ENCODE measurements at regions not wholly inside any gene's neighbourhood (a gene's known extent, or its start where the extent isn't known, plus 50 kb on each side); places are given as distances from the start of the nearest gene placed in this dataset.

GRCh38 chr3:190716211-190716610, 146.3 kb downstream of the GMNC start:
- TF ChIP-seq CTCF (IDR thresholded peaks at IDR 0.05; ENCODE audit: low read length) (no peak), EZH2 (IDR thresholded peaks at IDR 0.05; ENCODE audit: borderline replicate concordance, low read length) (no peak)
- H3K4me2 ChIP-seq (ENCODE audit: low read length), result no peak overlapping the region
- no peaks in the 10 kb centered on the region for H4K20me1 ChIP-seq (ENCODE audit: insufficient read depth, low read length)
- no peak overlapping the region for H3K4me3 ChIP-seq (ENCODE audit: low read depth, low read length, poor library complexity, severe bottlenecking)
- H3F3A ChIP-seq (ENCODE audit: insufficient read depth, low read length), result no peaks in the 10 kb centered on the region
- H3K4me1 ChIP-seq (ENCODE audit: insufficient read depth, low read length, severe bottlenecking), result no peaks in the 10 kb centered on the region
- H3K9ac ChIP-seq (ENCODE audit: low read length), result no peak overlapping the region
- H3K27ac ChIP-seq (ENCODE audit: low read depth, low read length, poor library complexity, severe bottlenecking), result no peak overlapping the region
- no peaks in the 10 kb centered on the region for H3K9me2 ChIP-seq (ENCODE audit: low read depth, low read length)
- no peaks in the 10 kb centered on the region for H3K79me2 ChIP-seq (ENCODE audit: insufficient read depth, low read length)
- H3K36me3 ChIP-seq (ENCODE audit: insufficient read depth, low read length), result no peaks in the 10 kb centered on the region
- H2AFZ ChIP-seq (ENCODE audit: low read length), result no peak overlapping the region
- no peaks in the 10 kb centered on the region for H3K9me3 ChIP-seq (ENCODE audit: low read length)
- no peaks in the 10 kb centered on the region for H3K27me3 ChIP-seq (ENCODE audit: insufficient read depth, low read length)

GRCh38 chr3:190710723-190711122, 151.8 kb downstream of the GMNC start:
- Histone ChIP-seq H2AFZ (ENCODE audit: low read length) (no peak overlapping the region), H4K20me1 (ENCODE audit: insufficient read depth, low read length) (no peaks in the 10 kb centered on the region), H3K4me3 (ENCODE audit: low read depth, low read length, poor library complexity, severe bottlenecking) (no peak overlapping the region), H3K9me3 (ENCODE audit: low read length) (no peaks in the 10 kb centered on the region; the same call in 1 of the 2 replicates), H3K79me2 (ENCODE audit: insufficient read depth, low read length) (no peaks in the 10 kb centered on the region), H3K4me2 (ENCODE audit: low read length) (no peak overlapping the region), H3K36me3 (ENCODE audit: insufficient read depth, low read length) (no peaks in the 10 kb centered on the region), H3K9ac (ENCODE audit: low read length) (no peak overlapping the region), H3K27me3 (ENCODE audit: insufficient read depth, low read length) (no peaks in the 10 kb centered on the region; the same call in 1 of the 2 replicates), H3F3A (ENCODE audit: insufficient read depth, low read length) (no peaks in the 10 kb centered on the region), H3K4me1 (ENCODE audit: insufficient read depth, low read length, severe bottlenecking) (no peaks in the 10 kb centered on the region), H3K9me2 (ENCODE audit: low read depth, low read length) (no peaks in the 10 kb centered on the region), H3K27ac (ENCODE audit: low read depth, low read length, poor library complexity, severe bottlenecking) (no peak overlapping the region)
- TF ChIP-seq EZH2 (IDR thresholded peaks at IDR 0.05; ENCODE audit: borderline replicate concordance, low read length), result no peak
- no peak for TF ChIP-seq CTCF (IDR thresholded peaks at IDR 0.05; ENCODE audit: low read length)

- Histone ChIP-seq H3K79me2 (ENCODE audit: insufficient read depth, low read length) (no peaks in the 10 kb centered on the region), H3K9me2 (ENCODE audit: low read depth, low read length) (no peaks in the 10 kb centered on the region), H3K36me3 (ENCODE audit: insufficient read depth, low read length) (no peaks in the 10 kb centered on the region), H3K9ac (ENCODE audit: low read length) (no peak overlapping the region), H3K4me1 (ENCODE audit: insufficient read depth, low read length, severe bottlenecking) (no peaks in the 10 kb centered on the region), H3K4me3 (ENCODE audit: low read depth, low read length, poor library complexity, severe bottlenecking) (no peak overlapping the region), H3F3A (ENCODE audit: insufficient read depth, low read length) (no peaks in the 10 kb centered on the region), H3K9me3 (ENCODE audit: low read length) (no peaks in the 10 kb centered on the region; the same call in 1 of the 2 replicates), H2AFZ (ENCODE audit: low read length) (no peak overlapping the region), H3K27ac (ENCODE audit: low read depth, low read length, poor library complexity, severe bottlenecking) (no peak overlapping the region), H4K20me1 (ENCODE audit: insufficient read depth, low read length) (no peaks in the 10 kb centered on the region), H3K4me2 (ENCODE audit: low read length) (no peak overlapping the region), H3K27me3 (ENCODE audit: insufficient read depth, low read length) (no peaks in the 10 kb centered on the region; the same call in 1 of the 2 replicates)
- TF ChIP-seq CTCF (IDR thresholded peaks at IDR 0.05; ENCODE audit: low read length) (no peak), EZH2 (IDR thresholded peaks at IDR 0.05; ENCODE audit: borderline replicate concordance, low read length) (no peak)
Observed at GRCh38 chr3:190709351-190709773, 153.1 kb downstream of the GMNC start.
